Renal cortex interstitium (tissue), 11 donors: ENCODE measurements at regions not wholly inside any gene's neighbourhood (a gene's known extent, or its start where the extent isn't known, plus 50 kb on each side); places are given as distances from the start of the nearest gene placed in this dataset.
A peak's percentile ranks its signal among the peaks of the same experiment; 100 is the strongest.
"Not testable (repeated sequence)": the region's sequence is repeated elsewhere in the genome, so short reads cannot be mapped to it uniquely, and the experiment has no call there.

Source experiments
- DNase-seq, 11 donors: peaks; one replicate each; pipeline ENCODE4 v3.0.0-alpha.2; 2013; ENCODE audit warnings: low read depth in 9 of 11, low spot score in 4 of 11; ENCODE audit errors: extremely low read depth in 1 of 11

DNA sequence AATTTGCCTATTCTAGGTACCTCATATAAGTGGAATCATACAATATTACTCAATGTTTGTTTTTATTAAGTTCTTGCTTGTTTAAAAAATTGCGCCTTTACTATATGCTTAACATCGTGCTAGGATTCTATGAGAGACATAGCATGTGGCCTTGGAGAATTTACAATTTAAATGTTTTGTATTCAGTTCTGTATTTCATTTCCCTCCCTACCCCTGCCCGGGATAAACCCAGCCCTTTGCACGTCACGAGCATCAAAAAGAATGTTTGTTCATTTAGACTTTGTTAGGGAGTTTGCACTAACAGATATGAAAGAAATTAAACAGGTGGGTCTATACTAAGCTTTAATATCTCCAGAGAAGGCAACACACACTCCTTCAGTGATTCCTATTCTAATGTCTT, 75.7 kb downstream of the C18orf54 start:
- no peak for DNase-seq

DNA sequence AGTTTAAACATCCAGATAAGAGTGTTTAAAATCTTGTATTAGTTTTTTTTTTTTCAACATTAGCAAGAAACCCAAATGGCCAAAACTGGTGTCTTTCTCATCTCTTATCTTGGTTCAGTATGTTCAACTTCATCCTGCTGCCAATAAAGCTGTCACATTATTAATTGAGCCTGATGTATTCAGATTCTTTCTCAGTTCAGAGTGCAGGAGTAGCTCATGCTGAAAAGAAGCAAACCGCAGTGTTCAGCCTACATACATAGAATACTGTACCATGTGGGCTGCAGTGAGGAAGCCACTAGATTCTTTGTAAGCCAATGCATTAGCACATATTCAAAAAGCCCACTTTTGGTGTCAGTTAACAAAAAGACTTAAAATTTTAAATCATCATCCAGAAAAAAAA, 76.2 kb downstream of the C18orf54 start:
- no peak for DNase-seq

DNA sequence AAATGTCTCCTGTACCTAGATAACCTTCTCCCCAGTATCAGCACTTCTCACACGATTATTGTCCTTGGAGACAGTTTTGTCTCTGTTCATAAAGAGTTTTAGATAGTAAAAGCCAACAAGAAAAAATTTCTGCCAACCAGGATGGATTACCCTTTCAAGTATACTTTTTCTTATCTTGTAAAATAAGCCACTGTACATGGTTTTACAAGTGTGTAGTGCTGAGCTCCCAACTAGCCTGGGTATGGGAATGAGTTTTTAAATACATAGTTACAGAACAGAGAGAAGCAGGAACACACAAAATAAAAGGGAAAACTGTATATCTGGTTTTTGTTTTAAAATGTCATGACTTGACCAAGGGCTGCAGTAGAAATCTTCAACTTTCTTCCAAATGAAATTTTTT, 76.7 kb downstream of the C18orf54 start:
- DNase-seq, result no peak

DNA sequence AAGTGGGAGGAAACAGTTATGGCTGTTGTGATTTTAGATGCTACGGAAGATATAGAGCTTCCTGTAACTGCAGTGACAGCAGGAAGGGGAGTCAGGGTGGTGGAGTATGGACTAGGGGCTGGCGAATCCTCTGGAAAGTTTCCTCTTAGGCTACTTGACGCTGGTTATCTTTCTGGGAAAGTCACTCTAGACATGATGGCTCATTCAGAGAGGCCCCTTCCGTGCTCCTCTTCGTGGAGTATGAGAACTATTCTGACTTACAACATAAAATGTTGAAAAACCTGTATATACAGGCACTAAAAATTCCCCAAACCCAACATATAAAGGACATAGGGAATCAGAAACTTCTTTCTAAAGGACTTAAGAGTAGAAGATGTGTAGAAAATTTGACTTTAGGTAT, 78.8 kb downstream of the C18orf54 start:
- no peak for DNase-seq

DNA sequence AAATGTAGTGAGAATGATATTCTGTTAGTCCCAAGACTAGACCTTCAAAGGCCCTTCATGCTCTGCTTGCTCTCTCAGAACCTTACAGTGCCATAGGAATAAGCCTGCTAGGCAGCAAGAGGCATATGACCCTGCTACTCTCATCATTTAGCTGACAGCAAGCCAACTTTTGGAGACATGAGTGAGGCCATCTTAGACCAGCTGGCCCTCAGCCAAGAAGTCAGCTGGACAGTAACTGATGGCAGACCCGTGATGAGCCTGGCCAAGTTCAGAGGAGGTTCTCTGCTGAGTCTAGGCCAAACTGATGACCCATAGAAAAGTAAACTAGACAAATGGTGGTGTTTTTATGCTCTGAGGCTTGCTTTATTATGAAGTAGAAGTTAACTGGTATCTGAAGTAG, 82.6 kb downstream of the C18orf54 start:
- no peak for DNase-seq

DNA sequence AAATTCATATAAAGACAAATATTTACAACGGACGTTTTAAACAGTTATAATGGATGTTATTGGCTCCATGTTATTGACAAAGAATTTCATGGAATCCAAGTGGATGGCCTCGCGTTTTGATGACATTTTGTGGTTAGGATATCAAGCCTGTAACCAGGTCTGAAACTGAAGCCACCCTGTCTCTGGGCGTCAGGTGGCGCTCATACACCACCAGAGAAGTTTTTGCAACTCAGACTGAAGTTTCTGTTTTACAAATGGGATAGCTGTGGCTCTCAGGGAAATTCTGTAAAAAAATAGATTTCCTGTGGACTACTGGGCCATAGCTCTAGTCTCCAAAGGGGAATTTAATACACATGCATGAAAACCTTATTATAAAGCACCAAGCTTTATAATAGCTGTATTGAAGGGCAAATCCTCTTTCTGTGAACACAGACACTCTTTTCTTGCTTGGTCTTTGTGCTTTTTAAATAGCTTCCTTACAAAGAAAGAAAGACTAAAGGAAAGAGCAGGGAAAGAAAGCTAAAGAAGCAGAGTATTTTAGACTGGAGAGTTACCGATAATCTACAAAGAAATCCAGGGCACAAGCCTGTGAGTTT, 86.7 kb downstream of the C18orf54 start:
- peak; percentile 33 to 68 (median 56) for DNase-seq

DNA sequence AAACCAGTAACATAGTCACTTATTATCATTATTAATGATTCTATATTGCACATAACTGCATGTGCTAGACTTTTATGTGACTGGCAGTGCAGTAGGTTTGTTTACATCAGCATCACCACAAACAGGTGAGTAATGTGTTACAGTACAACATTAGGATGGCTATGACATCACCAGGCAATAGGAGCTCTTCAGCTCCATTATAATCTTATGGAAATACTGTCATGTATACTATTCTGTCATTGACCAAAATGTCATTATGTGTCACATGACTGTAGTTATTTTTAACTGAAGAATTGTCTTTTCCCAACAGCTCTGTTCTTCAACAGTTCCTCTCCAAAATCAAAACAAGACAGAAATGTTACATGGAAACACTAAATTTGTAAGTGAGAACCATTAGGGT, 96.3 kb downstream of the C18orf54 start:
- no peak for DNase-seq

DNA sequence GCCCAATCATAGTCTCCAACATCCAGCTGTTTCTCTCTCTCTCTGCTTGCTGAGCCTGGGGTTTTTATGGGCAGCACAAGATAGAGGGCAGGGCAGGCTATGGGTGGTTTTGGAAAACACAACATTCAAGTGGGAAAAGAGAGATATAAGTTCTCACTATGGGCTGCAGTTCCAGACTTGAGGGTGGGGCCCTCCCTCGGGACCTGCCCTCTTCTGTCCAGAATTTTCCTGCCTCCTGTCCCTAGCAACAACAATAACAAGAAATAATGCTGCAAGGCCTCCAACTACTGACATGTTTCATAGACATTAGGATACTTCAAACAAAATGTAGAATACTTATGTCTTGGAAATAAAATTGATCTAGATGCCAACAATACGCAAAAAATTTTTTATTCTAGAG, 107.8 kb downstream of the C18orf54 start:
- DNase-seq, result no peak

DNA sequence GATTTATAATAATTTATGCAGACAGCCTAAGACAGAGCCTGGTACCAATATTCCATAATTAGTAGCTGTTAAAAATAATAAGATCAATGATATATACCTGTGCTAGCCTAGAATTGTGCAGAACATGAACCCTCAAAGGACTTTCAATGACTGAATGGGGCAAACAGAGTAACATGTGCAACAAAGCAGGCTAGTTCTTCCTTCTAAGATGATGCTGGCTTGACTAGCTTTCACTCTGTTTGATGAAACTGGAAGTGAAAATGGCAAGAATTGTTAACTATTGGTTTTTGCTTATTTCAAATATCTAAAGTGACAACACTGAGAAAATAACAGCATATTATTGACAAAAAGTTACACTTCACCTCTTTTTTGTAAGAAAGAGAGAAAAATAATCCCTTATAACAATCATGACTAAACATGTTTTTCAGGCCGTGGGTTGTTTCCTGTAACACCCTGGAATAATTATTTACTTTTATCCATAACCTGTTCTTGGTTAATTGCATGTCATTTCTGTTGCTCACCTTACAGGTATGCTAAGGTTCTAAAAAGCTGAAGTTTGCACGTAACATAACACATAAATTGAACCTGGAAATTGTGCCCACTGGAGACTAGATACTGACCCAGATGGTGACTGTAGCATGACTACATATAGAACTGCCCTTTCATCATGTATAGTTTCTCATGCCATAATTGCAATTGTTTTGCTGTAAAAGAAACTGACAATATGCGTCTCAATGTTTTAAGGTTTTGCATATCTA, 108.7 kb downstream of the C18orf54 start:
- no peak for DNase-seq

DNA sequence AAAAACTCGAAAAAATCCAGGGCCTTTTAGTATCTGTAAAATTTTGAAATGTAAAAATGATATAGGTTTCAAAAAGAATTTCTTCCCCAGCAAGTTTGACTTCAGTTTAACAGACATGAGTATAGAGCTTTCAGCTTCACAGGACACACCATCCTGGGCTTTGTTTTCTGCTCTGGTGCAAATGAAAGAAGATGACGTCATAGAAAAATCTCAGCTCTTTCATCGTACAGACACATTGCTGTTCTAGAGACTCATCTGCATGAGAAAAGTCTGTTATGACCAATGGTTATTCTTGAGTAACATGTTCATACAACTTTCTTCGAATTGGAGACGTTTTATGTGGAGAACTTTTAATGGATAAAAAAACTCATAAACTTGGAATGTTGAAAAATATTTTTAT, 111.7 kb upstream of the DYNAP start:
- no peak for DNase-seq

DNA sequence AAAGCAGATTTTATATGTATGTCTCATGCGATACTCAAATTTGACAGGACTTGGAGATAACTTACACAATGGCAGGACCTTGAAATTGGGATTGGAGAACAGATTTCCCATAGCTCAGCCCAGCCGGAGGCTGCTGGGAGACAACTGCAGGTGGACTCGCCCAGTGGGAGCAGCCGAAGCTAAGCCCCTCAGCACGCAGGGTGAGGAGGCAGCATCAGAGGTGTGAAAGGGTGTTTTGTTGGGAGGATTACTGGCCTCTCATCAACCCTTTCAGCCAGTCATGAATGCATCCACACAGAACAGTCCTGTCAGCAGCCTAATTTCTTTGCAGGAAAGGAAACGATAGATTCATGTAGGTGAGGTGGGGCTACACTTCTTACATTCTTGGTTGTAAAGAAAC, 110.4 kb upstream of the DYNAP start:
- DNase-seq, result no peak

DNA sequence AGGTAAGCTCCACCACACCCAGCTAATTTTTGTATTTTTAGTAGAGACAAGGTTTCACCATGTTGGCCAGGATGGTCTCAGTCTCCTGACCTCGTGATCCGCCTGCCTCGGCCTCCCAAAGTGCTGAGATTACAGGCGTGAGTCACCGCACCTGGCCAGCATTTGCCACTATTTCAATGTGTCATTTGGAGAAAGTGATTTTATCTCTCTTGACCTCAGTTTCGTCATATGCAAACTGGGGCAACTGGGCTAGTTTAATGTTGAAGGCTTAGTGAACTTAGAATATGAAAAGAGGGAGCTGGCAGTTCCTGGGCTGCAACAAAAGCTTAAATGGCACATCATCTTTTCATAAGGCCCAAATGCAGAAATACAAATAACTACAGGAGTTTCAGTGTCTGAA, 88.6 kb upstream of the DYNAP start:
- DNase-seq, result not testable (repeated sequence)

DNA sequence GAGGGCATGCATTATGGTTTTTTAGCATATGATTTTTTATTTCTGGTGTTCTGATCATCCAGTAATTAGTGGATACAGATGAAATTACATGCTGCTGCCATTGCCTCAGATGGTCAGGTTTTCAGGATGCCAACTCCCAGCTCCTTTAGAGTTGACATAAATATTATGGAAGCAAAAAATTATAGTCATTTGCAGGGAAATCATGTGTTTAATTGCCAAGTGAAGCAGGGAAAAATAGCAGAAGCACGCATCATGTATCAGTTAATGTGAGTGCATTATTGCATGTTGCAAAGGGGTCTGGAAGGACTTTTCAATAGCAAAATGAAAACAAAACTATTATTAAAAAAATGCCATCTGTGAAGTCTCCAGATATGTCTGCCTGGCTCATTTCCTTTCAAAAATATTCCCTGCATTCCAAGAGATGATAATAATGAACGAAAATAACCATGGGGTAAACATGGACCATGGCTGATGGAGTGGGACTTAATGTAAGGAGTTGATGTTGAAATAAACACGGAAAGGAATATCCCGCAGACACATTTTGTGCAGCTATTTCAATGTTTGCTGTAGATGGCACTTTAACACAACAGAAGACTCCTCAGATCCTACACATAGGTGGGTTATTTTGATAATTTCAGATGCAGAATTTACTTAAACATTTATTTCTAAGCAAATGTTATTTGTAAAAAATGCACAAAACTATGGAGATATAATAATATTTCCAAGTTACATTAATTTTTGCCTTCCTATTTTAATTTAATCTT, 87.7 kb upstream of the DYNAP start:
- DNase-seq, result no peak

DNA sequence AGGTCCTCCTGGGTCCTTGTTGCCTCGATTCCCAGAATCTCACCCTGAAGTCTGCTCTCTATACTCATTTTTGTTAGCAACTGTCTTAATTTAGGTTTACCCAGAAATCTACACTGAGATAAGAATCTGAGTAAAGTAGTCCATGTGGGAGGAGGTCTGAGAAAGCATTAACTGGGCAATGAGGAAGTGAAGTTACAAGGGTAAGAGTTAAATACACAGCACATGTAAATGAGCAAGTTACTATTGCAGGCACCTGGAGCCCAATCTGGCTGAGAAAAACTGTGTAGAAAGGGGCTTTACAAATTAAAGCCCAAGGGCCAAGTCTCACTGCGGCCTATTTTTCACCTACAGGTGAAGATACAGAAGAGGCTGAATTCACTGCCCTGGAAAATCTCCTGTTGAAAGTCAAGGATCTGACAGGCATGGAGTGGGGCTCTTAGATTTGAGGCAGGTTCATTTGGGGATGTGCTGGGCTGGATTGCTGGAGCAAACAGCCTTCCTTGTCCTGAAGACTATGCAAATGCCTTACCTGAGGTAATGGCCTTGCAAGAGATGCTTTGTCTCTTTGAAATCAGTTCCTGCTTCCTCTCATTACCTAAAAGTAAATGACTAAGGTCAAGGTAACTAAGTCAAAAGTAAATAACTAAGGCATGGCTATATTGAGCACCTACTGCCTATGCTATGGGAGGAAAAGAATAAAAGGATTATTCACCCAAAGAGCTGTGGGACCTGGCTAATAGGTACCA, 84.4 kb upstream of the DYNAP start:
- no peak for DNase-seq

DNA sequence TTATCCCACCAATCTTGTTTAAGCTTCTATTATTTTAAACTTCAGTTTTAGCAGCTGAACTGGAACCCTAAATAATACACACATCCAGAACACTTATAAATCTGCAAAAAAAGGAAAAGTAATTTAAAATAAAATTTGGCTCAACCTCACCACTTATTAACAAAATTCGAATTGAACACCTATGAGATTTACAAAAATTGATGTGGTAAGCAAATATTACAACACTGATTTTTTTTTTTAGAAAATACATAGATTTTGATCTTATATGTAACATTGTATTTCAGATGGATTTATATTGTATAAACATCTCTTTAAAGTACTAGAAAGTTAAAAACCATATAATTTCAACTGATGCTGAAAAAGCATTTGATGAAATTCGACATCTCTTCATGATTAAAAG, 81.3 kb upstream of the DYNAP start:
- DNase-seq, result no peak

DNA sequence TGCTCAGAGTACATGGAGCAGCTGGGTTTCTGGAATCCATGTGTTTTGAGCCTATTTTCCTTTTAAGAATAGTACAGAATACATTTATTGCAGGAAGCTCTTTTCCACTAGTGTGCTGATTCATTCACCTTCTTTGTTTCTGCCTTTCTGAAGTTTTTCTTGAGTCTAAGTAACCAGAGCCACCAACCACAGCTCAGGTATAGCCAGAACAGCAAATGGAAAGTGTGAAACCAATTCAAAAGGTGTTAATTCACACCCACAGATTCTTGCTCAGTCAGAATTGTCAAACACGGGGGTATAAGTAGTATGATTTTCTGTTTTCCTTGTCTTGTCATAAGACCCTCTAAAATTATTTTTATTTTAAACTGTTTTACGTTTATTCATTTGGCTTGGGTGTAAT, 75.9 kb upstream of the DYNAP start:
- no peak for DNase-seq

DNA sequence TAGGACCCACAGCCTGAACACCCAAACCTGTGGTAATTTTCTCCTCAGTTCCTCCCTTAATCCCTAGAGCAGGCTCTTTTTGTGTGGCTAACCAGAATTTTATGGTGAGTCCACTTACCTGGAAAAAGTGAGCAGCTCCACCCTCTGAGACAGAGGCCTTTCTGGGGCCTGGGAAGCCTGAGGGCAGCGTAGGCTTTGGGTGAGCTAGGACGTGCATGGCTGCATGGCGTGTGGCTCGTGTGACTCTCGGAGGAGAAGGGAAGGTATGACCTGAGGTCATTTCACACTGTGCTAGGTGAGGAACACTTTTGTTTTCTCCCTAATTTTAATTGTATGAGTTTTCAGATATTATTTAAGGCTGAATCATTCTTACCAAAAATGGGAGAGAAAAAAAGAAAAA, 73.5 kb upstream of the DYNAP start:
- DNase-seq, result no peak

DNA sequence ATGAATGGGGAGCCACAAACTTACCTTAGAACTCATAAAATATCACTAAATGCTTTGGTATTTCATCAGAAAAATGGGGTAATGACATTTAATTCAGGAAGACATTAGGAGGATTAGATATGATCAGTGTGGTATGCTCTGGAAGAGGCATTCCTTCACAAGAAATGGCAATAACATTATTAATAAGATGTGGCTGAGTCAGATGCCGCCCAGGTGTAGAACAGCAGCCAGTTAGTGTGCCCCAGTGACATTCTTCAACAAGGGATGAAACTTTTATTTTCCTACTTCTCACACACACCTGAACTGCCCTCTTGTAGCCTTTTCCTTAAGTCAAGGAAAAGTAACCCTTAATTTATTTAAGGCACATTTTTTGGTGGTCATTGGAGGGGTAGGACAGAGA, 69.2 kb upstream of the DYNAP start:
- no peak for DNase-seq

DNA sequence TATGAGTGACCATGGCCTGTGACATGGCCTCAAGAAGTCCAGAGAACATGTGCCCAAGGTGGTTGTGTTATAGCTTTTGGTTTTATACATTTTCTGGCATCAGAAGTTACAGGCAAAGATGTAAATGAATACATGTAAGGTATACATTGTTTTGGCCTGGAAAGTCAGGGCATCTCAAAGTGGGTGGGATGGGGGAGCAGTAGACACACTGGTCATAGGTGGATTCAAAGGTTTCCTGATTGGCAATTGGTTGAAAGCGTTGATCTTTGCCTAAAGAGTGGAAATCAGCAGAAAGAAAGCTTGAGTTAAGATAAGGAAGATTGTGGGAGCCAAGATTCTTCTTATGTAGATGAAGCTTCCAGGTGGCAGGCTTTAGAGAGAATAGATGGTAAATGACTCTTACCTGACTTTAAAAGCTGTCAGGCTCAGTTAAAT, 62.1 kb upstream of the DYNAP start:
- DNase-seq, result no peak

DNA sequence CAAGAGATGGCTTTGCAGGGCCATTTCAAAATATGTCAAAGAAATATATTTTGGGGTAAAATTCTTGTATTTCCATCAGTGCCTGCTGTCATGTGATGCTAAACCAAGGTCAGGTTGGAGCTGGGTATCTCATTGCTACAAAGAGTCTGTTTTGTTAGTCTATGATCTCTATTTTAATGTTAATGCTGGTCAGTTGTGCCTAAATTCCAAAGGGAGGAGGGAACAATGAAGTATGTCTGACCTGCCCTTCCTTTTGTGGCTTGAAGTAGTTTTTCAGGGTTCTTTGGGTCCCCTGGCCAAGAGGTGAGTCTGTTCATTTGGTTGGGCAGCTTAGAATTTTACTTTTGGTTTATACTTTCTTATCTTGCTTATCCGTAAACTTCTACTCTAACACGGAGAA, 61.6 kb upstream of the DYNAP start:
- DNase-seq, result no peak
